CD4-positive, alpha-beta T cell treated with Interleukin-15 for 1 hour (primary cell): ENCODE measurements at regions not wholly inside any gene's neighbourhood (a gene's known extent, or its start where the extent isn't known, plus 50 kb on each side); places are given as distances from the start of the nearest gene placed in this dataset.
"Not testable (repeated sequence)": the region's sequence is repeated elsewhere in the genome, so short reads cannot be mapped to it uniquely, and the experiment has no call there.

ENCODE experiments used
- DNase-seq: peaks from one replicate; pipeline ENCODE4 v3.0.0-alpha.2; 2020

- no peak for DNase-seq
These were observed 288.9 kb upstream of the MYT1L start for GRCh38 chr2:2619995-2620394.

- DNase-seq, result no peak
These were observed 283.4 kb upstream of the MYT1L start for GRCh38 chr2:2614452-2614851.

GRCh38 chr2:2613279-2614199 is 282.5 kb upstream of the MYT1L start:
- DNase-seq, result peak; percentile 90

- DNase-seq, result no peak
These were observed 279.7 kb upstream of the MYT1L start for GRCh38 chr2:2610751-2611150.

GRCh38 chr2:2600366-2600765 is 269.3 kb upstream of the MYT1L start:
- no peak for DNase-seq

- DNase-seq, result no peak
These were observed 268.4 kb upstream of the MYT1L start for GRCh38 chr2:2599441-2599840.

- no peak for DNase-seq
These were observed 266.6 kb upstream of the MYT1L start for GRCh38 chr2:2597712-2598111.

GRCh38 chr2:2591542-2591940 is 260.5 kb upstream of the MYT1L start:
- DNase-seq, result no peak

GRCh38 chr2:2590841-2591541 is 259.9 kb upstream of the MYT1L start:
- DNase-seq, result no peak

- DNase-seq, result no peak
These were observed 259.1 kb upstream of the MYT1L start for GRCh38 chr2:2590141-2590540.

GRCh38 chr2:2588777-2589176 is 257.7 kb upstream of the MYT1L start:
- DNase-seq, result no peak

GRCh38 chr2:2587354-2587753 is 256.3 kb upstream of the MYT1L start:
- no peak for DNase-seq

GRCh38 chr2:2586931-2587330 is 255.9 kb upstream of the MYT1L start:
- DNase-seq, result no peak

- no peak for DNase-seq
These were observed 255.1 kb upstream of the MYT1L start for GRCh38 chr2:2586068-2586776.

GRCh38 chr2:2582998-2583545 is 252.0 kb upstream of the MYT1L start:
- no peak for DNase-seq

GRCh38 chr2:2581331-2582159 is 250.5 kb upstream of the MYT1L start:
- no peak for DNase-seq

- DNase-seq, result not testable (repeated sequence)
These were observed 249.8 kb upstream of the MYT1L start for GRCh38 chr2:2580841-2581240.

GRCh38 chr2:2580341-2580740 is 249.3 kb upstream of the MYT1L start:
- no peak for DNase-seq

GRCh38 chr2:2579814-2580213 is 248.7 kb upstream of the MYT1L start:
- no peak for DNase-seq

- DNase-seq, result no peak
These were observed 246.3 kb upstream of the MYT1L start for GRCh38 chr2:2577407-2577831.

- no peak for DNase-seq
These were observed 244.9 kb upstream of the MYT1L start for GRCh38 chr2:2575870-2576386.

- no peak for DNase-seq
These were observed 244.1 kb upstream of the MYT1L start for GRCh38 chr2:2575181-2575577.
